ENCODE measurements at regions not wholly inside any gene's neighbourhood (a gene's known extent, or its start where the extent isn't known, plus 50 kb on each side); places are given as distances from the start of the nearest gene placed in this dataset.

GRCh38 chr3:22007368-22007767, 256.4 kb upstream of the ZNF385D start:
- TF ChIP-seq CTCF (IDR thresholded peaks at IDR 0.05; ENCODE audit: borderline replicate concordance, extremely low read depth, low read length, poor library complexity, severe bottlenecking) (no peak), EZH2 (IDR thresholded peaks at IDR 0.05; ENCODE audit: borderline replicate concordance, low read depth, low read length, severe bottlenecking) (no peak)

Measured in DND-41 (cell line).